ENCODE measurements at regions not wholly inside any gene's neighbourhood (a gene's known extent, or its start where the extent isn't known, plus 50 kb on each side); places are given as distances from the start of the nearest gene placed in this dataset.
A peak's percentile ranks its signal among the peaks of the same experiment; 100 is the strongest.
"Not testable (repeated sequence)": the region's sequence is repeated elsewhere in the genome, so short reads cannot be mapped to it uniquely, and the experiment has no call there.

DNA sequence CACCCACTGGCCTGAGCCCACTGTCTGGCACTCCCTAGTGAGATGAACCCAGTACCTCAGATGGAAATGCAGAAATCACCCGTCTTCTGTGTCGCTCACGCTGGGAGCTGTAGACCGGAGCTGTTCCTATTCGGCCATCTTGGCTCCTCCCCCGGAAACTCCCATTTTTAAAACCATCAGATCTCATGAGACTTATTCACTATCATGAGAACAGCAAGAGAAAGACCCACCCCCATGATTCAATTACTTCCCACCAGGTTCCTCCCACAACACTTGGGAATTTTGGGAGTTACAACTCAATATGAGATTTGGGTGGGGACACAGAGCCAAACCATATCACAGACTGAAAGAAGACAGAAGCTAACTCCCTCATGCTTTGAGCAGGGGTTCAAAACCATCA lies 134.5 kb downstream of the SLC39A8 start:
- not testable (repeated sequence) for DNase-seq (ENCODE audit: low read depth in 4 of 4, low spot score in 3 of 4)

DNA sequence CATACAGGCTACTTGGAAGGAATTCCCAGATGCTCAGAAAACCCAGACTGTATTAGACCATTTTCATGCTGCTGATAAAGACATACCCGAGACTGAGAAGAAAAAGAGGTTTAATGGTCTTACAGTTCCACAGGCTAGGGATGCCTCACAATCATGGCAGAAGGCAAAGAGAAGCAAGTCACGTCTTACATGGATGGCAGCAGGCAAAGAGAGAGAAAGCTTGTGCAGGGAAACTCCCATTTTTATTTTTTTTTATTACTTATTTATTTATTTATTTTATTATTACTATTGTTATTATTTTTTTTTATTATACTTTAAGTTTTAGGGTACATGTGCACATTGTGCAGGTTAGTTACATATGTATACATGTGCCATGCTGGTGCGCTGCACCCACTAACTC lies 140.6 kb downstream of the SLC39A8 start:
- not testable (repeated sequence) for DNase-seq (ENCODE audit: low read depth in 4 of 4, low spot score in 3 of 4)

- DNase-seq (ENCODE audit: low read depth in 4 of 4, low spot score in 3 of 4): no peak
These were observed 149.1 kb downstream of the SLC39A8 start for GRCh38 chr4:102196221-102196620.

DNA sequence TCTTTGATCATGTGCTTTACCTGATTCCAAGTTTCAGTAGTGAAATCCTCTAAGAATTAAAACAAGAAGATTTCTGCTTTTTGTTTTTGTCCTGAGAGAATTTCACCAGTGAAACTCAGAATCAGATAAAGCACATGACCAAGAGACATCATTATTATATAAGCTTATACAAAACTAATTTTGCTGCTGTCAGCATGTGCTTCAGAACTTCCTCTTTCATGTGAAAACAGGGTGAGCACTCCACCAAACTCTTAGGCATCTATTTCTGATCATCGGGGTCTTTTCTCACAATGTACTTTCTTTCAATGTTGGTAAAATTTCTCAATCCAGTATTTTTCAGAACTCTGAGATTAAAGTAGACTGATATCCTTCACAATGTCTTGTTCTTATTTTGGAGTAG lies 152.1 kb downstream of the SLC39A8 start:
- DNase-seq (ENCODE audit: low read depth in 4 of 4, low spot score in 3 of 4): no peak

DNA sequence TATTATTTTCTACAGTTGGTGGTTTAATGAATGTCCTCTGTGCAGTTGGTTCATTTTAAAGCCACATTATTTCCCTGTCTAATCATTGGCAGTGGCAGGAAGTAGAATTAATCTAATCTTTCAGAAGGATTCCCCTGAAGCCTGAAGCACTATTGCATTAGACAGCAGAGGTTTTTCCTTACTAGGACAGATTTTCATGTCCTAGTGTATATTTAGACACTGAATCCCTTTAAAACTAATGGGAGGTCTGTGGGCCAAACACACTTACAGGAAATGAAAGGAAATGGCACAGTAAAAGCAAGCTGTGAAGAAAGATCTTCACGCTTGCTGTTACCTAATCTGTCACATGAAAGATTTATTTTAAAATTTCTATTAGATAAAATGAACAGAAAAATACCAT lies 165.2 kb downstream of the SLC39A8 start:
- DNase-seq (ENCODE audit: low read depth in 4 of 4, low spot score in 3 of 4): no peak

DNA sequence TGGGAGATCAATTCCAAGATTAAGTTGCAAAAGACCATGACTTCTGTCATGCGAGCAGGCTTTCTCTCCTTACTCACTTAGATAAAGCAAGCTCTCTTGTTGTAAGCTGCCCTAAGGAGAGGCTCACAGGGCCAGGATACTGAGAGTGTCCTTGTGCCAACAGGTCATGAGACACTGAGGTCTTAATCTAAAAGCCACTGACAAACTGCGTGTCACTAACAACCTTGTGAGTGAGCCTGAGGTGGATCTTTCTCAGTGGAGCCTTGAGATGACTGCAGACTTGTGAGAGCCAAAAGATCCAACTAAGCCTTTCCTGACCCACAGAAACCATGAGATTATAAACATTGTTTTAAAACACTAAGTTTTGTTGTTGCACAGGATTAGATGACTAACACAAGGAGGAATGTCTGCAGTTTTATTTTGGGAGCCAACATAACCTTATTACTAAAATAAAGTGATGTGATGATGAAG lies 170.5 kb downstream of the SLC39A8 start:
- no peak for DNase-seq (ENCODE audit: low read depth in 4 of 4, low spot score in 3 of 4)

- no peak for DNase-seq (ENCODE audit: low read depth in 4 of 4, low spot score in 3 of 4)
These were observed 172.9 kb downstream of the SLC39A8 start for GRCh38 chr4:102172341-102172740.

DNA sequence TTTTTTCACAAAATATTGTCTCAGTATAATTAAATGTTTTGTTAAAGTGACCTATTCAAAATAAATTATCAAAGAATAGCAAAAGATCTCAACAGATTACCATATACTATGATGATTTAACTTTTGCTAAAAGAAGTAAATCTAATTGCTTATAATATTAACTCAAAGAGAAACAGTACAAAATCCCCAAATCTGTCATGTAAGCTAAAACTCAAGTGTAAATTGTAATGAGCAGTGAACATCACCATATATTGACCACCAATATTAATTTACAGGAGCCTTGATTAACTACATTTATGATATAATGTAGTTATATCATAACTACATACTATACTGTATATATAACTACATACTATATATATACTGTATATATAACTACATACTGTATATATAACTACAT lies 174.4 kb downstream of the SLC39A8 start:
- no peak for DNase-seq (ENCODE audit: low read depth in 4 of 4, low spot score in 3 of 4)

- peak in 1 of 4 donors; percentile 21 for DNase-seq (ENCODE audit: low read depth in 4 of 4, low spot score in 3 of 4)
These were observed 175.9 kb downstream of the SLC39A8 start for GRCh38 chr4:102169345-102169744.

DNA sequence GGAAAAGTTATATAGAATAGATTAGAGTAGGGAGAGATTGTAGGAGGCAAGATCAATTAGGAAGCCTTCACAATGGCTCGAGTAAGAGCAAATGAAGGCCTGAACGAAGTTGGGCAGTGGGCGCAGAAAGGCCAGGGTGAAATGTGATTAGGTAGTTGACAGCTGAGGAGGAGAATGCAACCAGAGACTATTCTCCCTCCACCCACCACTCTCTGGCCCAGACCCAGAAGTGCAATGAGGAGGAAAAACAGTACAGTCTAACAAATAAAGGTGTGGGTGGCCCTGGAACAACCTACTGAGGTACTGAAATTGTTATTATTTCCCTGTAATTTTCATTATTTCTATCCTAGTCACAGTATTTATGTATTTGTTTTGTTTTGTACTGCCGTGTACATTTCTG lies 176.7 kb downstream of the SLC39A8 start:
- no peak for DNase-seq (ENCODE audit: low read depth in 4 of 4, low spot score in 3 of 4)

DNA sequence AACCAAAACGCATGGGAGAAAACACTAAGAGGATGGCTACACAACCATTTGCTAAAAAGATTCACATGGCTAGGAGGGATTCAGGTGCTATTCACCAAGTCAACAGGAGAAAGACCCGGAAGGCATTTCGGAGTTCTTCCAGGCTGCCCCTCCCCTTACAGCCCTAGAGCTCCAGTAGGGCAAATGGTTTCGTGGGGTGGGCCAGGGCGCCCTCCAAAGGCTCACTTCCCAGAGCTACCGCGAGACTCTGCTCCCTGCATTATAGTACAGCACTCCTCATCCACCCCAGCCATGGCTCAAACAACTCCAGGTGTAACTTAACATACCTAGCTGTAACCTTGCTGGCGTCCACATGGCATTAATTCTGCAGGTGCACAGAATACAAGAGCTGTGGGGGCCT lies 179.7 kb downstream of the SLC39A8 start:
- no peak for DNase-seq (ENCODE audit: low read depth in 4 of 4, low spot score in 3 of 4)

- DNase-seq (ENCODE audit: low read depth in 4 of 4, low spot score in 3 of 4): no peak
These were observed 181.7 kb downstream of the SLC39A8 start for GRCh38 chr4:102163404-102164140.

DNA sequence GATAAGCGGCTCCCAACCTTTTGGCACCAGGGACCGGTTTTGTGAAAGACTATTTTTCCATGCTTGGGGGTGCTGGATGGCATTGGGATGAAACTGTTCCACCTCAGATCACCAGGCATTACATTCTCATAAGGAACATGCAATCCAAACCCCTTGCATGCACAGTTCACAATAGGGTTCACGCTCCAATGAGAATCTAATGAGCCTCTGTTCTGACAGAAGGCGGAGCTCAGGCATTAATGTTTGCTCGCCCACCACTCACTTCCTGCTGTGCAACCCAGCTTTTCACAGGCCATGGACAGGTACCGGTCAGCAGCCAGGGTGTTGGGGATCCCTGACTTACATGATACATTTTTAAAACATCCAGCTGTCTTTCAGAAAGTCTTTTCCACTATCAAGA lies 187.3 kb downstream of the SLC39A8 start:
- DNase-seq (ENCODE audit: low read depth in 4 of 4, low spot score in 3 of 4): no peak

- no peak for DNase-seq (ENCODE audit: low read depth in 4 of 4, low spot score in 3 of 4)
These were observed 191.9 kb downstream of the SLC39A8 start for GRCh38 chr4:102153391-102153790.

- DNase-seq (ENCODE audit: low read depth in 4 of 4, low spot score in 3 of 4): no peak
These were observed 193.6 kb downstream of the SLC39A8 start for GRCh38 chr4:102151696-102152095.

GRCh38 chr4:102143433-102143832 lies 201.8 kb downstream of the SLC39A8 start:
- DNase-seq (ENCODE audit: low read depth in 4 of 4, low spot score in 3 of 4): no peak

GRCh38 chr4:102141842-102142241 lies 203.4 kb downstream of the SLC39A8 start:
- no peak for DNase-seq (ENCODE audit: low read depth in 4 of 4, low spot score in 3 of 4)

- DNase-seq (ENCODE audit: low read depth in 4 of 4, low spot score in 3 of 4): no peak
These were observed 205.3 kb downstream of the SLC39A8 start for GRCh38 chr4:102139932-102140331.

DNA sequence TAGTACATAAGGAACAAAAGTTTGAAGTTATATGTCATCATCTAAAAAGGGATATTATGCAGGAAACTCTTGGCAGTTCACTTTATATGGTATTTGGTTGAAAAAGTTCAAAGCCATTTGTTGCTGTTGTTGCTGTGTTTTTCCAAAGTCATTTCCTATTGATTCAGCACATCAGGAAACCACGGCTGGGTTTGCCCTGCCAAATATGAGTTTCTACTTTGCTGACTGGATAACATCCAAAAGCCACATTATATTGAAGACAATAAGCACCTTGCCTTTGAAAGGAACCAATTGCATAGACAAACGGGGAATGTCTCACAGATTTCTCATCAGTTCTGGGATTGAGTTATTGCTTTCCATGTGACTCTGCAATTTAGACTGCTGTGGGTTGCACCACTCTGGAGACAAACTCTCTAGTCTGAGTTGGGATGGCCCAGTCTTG lies 206.1 kb downstream of the SLC39A8 start:
- DNase-seq (ENCODE audit: low read depth in 4 of 4, low spot score in 3 of 4): no peak

DNA sequence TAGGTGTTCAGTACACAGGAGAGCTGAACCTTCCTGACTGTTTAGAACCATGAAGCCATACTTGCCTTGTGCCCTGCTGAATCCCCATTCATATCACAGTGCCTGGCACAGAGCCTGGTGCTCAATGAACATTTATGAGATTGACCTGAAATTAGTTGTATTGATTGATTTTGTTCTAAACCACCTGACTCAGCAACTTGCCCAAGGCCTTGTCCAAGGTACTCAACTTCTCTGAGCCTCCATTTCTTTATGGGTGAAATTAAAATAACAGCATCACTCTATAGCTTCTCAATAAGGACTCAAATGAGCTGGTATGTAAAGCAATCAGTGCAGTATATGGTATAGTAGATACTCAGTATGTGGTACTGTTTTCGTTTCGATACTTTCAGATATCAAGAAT lies 208.1 kb downstream of the SLC39A8 start:
- no peak for DNase-seq (ENCODE audit: low read depth in 4 of 4, low spot score in 3 of 4)

DNA sequence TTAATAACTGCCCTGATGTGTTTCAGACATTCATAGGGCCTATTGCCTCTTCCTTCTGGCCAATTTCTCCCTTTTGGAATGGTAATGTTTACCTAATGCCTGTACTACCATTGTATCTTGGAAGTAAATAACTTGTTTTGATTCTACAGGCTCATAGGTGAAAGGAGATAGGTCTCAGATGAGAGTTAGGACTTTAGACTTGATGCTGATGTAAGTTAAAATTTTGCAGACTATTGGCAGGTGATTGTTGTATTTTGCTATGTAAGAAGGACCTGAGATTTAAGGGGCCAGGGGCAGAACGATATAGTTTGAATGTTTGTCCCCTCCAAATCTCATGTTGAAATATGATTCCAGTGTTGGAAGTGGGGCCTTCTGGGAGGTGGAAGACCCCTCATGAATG lies 215.5 kb downstream of the SLC39A8 start:
- no peak for DNase-seq (ENCODE audit: low read depth in 4 of 4, low spot score in 3 of 4)
